ENCODE measurements at regions not wholly inside any gene's neighbourhood (a gene's known extent, or its start where the extent isn't known, plus 50 kb on each side); places are given as distances from the start of the nearest gene placed in this dataset.

DNA sequence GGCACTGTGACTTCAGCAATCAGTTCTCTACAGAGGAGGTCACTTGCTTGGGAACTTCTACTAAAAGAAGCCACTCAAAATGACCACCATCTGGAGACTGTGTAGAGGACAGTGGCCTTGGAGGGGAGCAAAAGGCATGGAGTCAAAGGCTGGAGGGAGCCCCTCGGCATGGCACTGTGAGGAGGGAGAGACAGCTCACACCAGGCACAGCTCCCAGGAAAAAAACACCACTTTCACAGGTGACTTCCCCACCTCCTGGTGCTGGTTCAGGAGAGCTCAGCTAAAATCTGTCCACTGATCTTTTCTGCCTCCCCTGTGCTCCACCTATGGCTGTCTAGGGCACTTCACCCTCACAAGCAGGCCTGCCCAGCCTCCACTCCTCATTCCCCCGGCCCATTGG lies 649.4 kb upstream of the MGMT start:
- Histone ChIP-seq H2AFZ (ENCODE audit: low read depth, low read length, poor library complexity, severe bottlenecking) (no peak overlapping the region), H3K27ac (ENCODE audit: low read depth, low read length) (no peak overlapping the region), H3K4me3 (replicated peaks in 1 of 2; ENCODE audit: low read depth in 1 of 2, low read length in 2 of 2) (no peak overlapping the region), H3K36me3 (ENCODE audit: control insufficient read depth in 1 of 2, insufficient read depth in 2 of 2, low read length in 2 of 2) (no peaks in the 10 kb centered on the region), H3K79me2 (ENCODE audit: insufficient read depth, low read length) (no peaks in the 10 kb centered on the region), H3K4me1 (ENCODE audit: control insufficient read depth in 1 of 2, insufficient read depth in 2 of 2, low read length in 2 of 2) (no peaks in the 10 kb centered on the region), H3K27me3 (ENCODE audit: insufficient read depth, low read length) (no peaks in the 10 kb centered on the region; the same call in 1 of the 2 replicates), H3K9ac (ENCODE audit: low read length) (no peak overlapping the region), H3K4me2 (ENCODE audit: low read length) (no peak overlapping the region), H4K20me1 (ENCODE audit: insufficient read depth) (no peaks in the 10 kb centered on the region), H3K9me3 (ENCODE audit: control insufficient read depth in 1 of 2, insufficient read depth in 1 of 2, low read depth in 1 of 2, low read length in 2 of 2) (no peaks in the 10 kb centered on the region), H3K9me2 (ENCODE audit: insufficient read depth) (no peaks in the 10 kb centered on the region)
- DNase-seq (ENCODE audit: low read depth, low spot score): no peak
- intact Hi-C loops (cut with micrococcal nuclease): no loop called here
- TF ChIP-seq TCF7L2 (IDR thresholded peaks at IDR 0.05; ENCODE audit: borderline replicate concordance, extremely low read depth, insufficient read depth, insufficient read length) (no peak), SIN3A (IDR thresholded peaks at IDR 0.05; ENCODE audit: low read depth) (no peak), ZFX (IDR thresholded peaks at IDR 0.05) (no peak), POLR2A (IDR thresholded peaks at IDR 0.05; ENCODE audit: borderline replicate concordance, extremely low read depth, insufficient read depth, insufficient read length) (no peak), SRF (IDR thresholded peaks at IDR 0.05; ENCODE audit: low read depth) (no peak), POLR2AphosphoS5 (IDR thresholded peaks at IDR 0.05; ENCODE audit: low read depth, low read length) (no peak), SP1 (IDR thresholded peaks at IDR 0.05; ENCODE audit: low read depth) (no peak), RAD21 (IDR thresholded peaks at IDR 0.05; ENCODE audit: low read depth) (no peak), CEBPB (IDR thresholded peaks at IDR 0.05; ENCODE audit: low read depth) (no peak), EGR1 (IDR thresholded peaks at IDR 0.05; ENCODE audit: low read depth) (no peak), JUND (IDR thresholded peaks at IDR 0.05) (no peak)
- TF ChIP-seq, protein P1, sequence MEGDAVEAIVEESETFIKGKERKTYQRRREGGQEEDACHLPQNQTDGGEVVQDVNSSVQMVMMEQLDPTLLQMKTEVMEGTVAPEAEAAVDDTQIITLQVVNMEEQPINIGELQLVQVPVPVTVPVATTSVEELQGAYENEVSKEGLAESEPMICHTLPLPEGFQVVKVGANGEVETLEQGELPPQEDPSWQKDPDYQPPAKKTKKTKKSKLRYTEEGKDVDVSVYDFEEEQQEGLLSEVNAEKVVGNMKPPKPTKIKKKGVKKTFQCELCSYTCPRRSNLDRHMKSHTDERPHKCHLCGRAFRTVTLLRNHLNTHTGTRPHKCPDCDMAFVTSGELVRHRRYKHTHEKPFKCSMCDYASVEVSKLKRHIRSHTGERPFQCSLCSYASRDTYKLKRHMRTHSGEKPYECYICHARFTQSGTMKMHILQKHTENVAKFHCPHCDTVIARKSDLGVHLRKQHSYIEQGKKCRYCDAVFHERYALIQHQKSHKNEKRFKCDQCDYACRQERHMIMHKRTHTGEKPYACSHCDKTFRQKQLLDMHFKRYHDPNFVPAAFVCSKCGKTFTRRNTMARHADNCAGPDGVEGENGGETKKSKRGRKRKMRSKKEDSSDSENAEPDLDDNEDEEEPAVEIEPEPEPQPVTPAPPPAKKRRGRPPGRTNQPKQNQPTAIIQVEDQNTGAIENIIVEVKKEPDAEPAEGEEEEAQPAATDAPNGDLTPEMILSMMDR (IDR thresholded peaks at IDR 0.05 in 2 of 3, conservative IDR thresholded peaks at IDR 0.05 in 1 of 3; ENCODE audit: borderline replicate concordance in 1 of 3, insufficient read depth in 1 of 3, low read depth in 2 of 3, low read length in 2 of 3): no peak
- ChIA-PET RAD21 (ENCODE audit: low non-redundant PET in 1 of 2, low total read pairs in 2 of 2, uncharacterized antibody in 2 of 2, unreplicated experiment in 2 of 2) (no interaction called here), POLR2A (no interaction called here), CTCF (no interaction called here)
- no peak for ATAC-seq
- BruUV-seq (replicated peaks): no TSS peak
